Occipital lobe (tissue), 1 donor: ENCODE measurements at regions not wholly inside any gene's neighbourhood (a gene's known extent, or its start where the extent isn't known, plus 50 kb on each side); places are given as distances from the start of the nearest gene placed in this dataset.
"Not testable (repeated sequence)": the region's sequence is repeated elsewhere in the genome, so short reads cannot be mapped to it uniquely, and the experiment has no call there.

Source experiments
- DNase-seq: peaks from one replicate; lab custom pipeline; 2025; lab: John Stamatoyannopoulos, UW

DNA sequence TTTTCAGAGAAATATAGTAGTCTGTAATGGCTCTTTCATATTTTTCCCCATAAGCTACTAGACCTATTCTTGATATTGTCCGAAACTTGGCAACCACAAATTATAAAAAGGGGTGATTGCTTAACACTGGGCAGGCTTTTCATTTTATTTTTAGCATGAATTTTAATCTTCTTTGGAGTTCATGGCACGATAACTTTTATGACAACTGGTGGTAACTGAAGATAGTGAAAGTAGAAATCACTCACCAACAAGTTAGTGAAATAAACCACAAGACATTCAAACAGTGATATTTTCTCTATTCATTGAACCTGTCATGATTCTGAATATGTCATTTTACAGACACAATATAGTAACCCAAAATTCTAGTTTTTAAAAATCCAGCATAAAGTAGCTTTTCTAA is 213.9 kb downstream of the PRDM9 start:
- DNase-seq: no peak

DNA sequence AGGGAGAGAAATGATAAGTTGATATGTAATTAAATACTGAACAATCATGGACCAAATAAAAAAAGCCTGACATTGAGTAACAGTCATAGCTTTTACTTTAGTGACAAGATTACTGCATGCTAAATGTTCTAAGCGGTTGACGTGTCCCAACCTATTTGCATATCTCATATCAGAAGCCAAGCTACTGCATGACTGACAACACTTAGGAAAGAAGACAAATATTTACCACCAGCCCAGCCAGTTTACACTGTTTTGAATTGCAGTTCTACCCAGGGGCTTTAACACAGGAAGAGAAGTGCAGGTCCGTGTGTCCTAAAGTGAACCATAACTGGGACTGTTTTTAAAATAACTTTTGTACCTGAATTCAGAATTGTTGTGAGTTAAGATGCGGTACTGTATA is 219.9 kb downstream of the PRDM9 start:
- DNase-seq: no peak

DNA sequence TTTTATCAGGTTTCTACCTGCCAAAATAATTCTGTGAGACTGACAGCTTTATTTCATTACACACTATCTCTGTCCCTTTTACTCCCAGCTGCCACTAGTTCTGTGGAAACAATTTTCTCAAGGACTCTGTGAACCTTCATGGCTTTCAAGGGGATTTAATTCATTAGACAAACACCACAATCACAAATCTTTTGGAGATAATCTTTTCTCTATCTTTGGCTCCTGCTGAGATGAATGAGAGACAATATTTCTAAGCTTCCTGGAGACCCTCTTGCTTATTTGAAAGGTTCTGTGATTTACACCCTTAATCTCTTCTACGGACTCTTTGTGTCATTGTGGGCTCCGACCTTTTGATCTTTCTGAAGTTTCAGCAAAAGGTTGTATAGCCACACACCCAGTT is 222.6 kb downstream of the PRDM9 start:
- DNase-seq: no peak

DNA sequence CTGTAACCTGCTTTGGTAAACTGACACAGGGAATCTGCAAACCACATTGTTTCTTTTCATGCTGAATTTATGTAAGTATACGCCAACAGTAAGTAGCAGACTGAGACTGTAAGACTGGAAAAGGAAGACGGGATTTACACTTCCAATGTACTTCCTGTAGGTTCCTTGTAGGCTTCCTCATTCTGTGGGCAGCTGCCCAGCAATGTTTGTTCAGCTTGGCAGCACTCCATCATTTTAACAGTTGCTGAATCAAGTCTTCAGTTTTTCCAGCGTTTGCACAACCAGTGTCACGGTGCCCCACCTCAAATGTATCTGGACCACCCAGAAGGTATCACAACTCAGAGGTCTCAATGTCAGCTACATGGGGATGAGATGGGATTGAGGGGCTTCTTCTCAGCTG is 232.6 kb downstream of the PRDM9 start:
- DNase-seq: no peak

DNA sequence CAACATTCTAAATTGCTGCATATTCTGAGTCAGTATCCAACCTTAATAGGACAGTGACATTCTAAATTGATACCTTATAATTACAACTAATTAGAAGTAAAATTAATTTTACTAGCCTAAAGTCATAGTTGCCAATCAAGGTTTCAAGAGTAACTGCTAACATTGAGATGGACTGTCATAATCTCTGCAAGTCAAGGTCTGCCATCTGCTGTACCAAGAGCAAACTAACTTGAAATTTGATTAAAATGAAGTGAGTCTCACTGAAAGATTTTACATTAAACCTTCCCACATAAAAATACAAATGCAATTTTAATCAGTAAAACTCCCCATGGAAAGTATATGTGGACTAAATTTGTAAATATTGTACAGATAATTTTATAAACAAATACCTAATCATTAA is 235.3 kb downstream of the PRDM9 start:
- DNase-seq: no peak

DNA sequence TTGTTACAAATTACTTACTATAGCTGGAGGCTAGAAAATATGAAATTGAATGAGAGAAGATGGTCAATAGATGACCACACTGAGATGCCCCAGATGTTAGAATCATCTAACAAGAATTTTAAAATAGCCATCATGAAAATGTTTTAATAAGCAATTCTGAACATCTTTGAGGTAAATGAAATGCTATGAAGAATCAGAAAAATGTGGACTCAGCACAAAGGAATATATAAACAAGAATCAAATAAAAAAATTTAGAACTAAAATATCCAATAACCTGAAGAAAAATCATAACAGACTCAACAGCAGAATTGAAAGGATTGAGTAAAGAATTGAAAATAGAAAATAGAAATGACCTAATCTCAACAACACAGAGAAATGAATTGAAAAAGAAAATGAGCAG is 248.5 kb downstream of the PRDM9 start:
- DNase-seq: no peak

DNA sequence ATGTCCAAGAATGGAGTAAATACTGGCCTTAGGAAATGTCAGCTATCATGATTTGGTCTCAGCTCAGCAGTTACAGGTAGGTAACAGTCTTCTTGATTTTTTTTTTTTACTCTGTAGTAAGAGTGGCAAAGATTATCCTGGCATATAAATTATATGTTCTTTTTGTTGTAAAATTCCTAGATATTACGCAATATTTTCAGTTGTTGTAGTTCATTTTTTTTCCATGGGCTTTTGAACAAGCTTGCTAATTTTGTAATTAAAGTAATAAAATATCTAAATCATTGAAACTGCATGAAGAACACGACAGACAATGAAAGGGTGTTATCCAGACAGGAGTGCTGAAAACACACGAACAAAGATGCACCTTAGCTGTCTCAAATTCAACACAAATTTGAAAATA is 249.4 kb downstream of the PRDM9 start:
- DNase-seq: no peak

DNA sequence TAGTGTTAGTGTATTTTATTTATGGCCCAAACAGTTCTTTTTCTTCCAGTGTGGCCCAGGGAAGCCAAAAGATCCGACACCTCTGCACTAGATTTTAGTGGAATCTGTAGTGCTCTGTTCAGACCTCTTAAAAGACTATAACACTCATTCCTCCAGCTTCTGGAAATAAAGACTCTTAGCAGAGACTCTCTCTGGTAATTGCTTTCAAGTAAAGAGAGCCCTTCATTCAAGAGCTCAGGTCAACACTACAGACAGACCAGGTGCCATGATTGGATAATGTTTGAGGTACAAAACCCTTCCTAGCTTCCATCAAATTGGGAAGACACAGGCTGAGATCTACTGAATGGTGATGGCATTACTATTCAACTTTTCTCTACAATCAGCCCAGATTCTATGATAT is 255.8 kb downstream of the PRDM9 start:
- DNase-seq: no peak

DNA sequence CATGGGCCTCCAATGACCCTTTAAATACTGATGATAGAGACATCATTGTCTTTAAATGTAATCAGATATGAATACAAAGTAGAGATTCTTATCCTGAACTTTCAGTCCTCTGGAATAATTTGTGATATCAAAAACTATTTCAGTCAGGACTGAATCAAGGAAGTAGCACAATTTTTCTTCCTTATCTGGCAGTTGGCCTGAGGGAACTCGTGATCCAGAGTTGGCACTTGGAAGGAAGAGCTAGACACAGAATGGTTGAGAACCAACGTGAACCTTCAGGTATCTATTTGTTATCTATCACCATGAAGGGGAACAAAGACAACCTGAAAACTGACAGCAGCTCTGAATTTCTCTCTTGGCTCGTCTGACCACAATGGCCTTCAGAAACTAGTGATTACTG is 269.3 kb downstream of the PRDM9 start:
- no peak for DNase-seq

DNA sequence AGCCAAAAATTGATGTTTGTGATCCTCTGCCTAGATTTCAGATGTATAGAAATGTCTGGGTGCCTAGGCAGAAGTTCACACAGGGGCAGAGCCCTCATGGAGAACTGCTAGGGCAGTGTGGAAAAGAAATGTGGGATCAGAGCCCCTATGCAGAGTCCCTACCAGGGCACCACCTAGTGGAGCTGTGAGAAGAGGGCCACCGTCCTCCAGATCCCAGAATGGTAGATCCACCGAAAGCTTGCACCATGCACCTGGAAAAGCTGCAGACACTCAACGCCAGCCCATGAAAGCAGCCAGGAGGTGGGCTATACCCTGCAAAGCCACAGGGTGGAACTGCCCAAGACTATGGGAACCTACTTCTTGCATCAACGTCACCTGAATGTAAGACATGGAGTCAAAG is 292.9 kb downstream of the PRDM9 start:
- not testable (repeated sequence) for DNase-seq

DNA sequence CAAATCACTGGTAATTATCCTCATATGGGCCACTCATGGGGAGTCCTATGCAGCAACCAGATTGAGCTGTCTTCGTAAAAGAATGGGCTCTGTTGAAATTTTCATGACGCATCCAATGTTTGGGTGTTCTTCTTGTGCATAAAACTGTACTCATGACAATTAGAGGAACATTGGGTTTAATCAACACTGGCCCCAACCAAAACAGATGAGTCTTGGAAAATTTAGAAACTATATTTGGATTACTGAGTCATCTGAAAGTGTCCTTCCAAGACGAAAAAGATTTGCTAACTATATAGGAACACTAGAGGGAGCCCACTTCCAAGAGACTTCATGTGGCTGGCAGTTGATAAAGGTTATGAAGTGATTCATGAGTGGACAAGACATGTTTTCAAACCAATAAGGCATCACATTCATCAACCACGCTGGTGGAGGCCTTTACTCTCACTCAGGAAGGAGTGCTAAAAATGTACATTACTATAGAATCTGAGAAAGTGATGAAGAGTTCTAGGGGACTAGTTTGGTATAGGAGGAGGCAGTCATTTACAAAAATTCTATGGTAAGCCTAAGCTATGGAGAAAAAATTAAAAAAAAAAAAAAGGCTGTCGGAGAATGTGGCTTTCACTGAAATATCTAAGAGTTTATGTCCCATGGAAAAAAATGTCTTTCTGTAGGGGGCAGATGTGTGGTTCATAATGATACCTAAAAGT is 313.5 kb downstream of the PRDM9 start:
- no peak for DNase-seq

DNA sequence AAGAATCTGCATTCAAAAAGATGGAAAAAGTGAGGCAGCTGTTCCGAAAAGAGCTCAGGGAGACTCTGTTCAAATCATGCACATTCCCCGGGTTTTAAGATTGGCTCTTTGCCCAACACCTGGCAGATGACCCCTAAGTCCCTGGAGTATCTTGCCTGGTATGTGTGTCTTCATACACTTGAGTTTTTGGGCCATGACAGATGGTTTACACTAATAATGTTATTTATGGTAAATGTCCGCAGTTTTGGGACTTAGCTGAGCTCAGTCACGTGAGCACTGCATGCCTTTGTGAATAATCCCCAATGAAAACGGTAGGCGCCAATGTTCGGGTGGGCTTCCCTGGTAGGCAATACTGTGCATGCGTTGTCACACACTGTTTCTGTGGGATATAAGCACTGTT is 316.1 kb downstream of the PRDM9 start:
- DNase-seq: no peak

DNA sequence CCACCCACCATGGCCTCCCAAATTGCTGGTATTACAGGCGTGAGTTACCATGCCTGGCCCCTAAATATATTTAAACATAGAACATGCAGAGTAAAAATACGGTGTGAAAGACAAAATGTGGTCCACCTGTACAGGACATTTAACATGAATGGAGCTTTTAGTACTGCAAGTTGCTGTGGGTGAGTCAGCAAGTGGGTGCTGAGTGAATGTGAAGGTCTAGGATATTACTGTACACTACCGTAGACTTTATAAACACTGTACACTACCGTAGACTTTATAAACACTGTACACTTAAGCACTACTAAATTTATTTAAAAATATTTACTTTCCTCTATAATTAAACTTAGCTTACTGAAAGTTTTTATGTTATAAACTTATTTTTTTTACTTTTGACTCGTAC is 317.8 kb downstream of the PRDM9 start:
- DNase-seq: no peak

DNA sequence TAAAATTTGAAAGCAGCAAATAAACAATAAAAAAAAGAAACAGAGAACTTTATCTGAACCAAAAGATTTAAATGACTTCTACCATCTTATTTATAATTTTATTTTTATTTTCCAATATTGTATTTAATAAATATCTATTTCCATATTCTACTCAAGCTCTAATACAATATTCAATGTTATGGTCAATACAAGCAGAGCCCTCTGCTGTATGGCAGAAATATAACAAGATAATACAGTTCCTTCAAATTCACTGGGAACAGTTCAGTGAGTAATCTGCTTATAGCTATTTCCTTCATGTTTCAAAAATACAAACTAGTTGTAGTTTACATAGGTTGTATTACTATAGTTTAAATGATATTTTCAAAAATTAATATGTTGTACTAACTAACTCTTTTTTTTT is 332.7 kb downstream of the PRDM9 start:
- DNase-seq: no peak

DNA sequence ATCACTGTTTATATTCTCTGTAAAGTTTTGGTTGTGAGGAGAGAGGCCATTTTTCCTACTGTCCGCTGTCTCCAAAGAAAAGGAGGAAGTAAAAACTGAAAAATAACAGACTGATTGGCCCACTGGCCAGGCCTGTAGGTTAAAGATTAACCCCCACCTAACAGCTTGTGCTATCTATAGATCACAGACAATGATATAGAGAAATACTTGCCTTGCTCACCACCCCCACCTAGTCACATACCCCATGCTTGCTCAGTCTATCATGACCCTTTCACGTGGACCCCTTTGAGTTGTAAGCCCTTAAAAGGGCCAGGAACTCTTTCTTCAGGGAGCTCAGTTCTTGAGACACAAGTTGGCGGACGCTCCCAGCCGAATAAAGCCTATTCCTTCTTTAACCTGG is 357.4 kb downstream of the PRDM9 start:
- no peak for DNase-seq

DNA sequence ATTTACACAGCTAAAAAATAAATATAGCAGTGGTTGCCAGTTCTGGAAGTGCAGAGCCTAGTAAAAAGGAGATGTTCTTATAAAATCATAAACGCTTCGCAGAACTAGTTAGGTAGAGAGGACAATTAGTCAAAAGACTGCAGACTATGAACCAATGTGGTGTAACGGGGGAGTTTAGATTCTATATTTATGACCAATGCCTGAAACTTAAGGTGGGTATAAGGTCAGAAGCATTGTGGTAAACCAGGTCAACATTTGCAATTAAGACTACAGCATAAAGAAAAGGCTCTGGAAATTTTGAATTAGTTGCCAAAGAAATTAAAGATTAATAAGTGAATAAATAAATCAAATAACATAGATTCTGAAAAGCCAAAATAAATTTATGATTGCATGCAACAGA is 370.4 kb downstream of the PRDM9 start:
- no peak for DNase-seq

DNA sequence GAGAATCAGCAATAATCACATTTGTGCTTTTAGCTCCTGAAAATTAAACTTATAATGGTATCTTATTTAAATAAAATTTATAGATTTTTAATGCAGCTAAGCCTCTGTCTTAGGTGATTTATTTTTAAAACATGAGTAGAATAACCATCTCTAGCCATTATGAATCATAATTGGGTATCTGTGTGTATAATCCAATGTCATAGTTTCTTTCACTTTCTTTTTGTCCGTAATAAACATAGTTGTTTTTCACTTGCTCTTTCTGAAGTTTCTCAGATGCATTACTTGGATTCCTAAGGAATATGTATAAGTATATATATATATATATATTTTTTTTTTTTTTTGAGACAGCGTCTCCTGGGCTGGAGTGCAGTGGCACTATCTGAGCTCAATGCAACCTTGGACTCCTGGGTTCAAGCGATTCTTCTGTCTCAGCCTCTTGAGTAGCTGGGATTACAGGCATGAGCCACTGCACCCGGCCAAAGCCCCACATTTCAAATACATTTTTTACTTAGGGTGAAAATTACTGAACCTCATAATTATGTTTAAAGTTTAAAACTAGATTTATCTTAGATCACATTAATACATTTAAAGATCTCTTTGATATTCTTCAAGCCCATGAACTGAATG is 377.1 kb downstream of the PRDM9 start:
- no peak for DNase-seq

DNA sequence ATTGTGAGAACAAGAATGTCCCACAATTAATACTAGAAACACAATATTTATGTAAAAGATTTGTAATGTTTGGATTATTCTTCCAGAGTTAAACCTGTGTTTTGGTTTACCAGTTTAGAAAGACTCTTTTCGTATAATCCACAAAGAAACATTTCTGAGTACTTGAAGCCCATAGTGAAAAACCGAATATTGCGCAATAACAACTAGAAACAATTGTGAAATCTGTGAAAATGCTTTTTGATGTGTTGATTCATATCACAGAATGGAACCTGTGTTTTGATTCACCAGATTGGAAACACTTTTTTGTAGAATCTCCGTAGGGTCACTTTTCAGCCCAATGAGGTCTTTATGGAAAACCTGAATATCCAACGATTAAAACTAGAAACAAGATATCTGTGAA is 386.2 kb downstream of the PRDM9 start:
- DNase-seq: no peak

DNA sequence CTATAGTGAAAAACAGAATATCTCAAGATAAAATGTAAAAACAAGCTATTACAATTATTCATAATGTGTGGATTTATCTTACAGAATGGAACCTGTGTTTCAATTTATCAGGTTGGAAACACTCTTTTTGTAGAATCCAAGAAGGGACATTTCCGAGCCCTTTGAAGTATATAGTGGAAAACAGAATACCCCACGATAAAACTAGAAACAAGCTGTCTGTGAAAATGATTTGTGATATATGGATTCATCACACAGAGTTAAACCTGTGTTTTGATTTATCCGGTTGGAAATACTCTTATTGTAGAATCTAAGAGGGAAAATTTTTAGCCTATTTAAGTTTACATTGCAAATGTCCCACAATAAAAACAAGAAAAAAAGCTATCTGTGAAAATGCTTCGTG is 388.2 kb downstream of the PRDM9 start:
- DNase-seq: no peak

DNA sequence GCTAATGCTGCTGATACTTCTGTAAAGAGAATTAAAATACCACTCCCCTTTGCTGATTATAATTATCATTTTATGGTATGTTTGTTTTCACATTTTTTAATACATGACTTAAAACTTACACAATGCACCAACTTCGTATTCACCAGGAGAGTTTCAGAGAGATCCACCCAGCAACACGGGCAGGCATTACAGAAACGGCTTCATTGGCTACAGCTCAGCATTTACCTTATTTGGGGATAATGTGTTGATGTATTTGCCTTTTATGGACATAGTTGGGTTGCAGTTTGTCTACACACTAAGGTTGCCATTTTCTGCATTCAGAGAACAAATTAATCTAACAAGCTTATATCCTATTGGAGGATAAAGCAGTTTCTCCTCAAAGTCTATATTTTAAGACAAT is 423.6 kb downstream of the PRDM9 start:
- DNase-seq: no peak

DNA sequence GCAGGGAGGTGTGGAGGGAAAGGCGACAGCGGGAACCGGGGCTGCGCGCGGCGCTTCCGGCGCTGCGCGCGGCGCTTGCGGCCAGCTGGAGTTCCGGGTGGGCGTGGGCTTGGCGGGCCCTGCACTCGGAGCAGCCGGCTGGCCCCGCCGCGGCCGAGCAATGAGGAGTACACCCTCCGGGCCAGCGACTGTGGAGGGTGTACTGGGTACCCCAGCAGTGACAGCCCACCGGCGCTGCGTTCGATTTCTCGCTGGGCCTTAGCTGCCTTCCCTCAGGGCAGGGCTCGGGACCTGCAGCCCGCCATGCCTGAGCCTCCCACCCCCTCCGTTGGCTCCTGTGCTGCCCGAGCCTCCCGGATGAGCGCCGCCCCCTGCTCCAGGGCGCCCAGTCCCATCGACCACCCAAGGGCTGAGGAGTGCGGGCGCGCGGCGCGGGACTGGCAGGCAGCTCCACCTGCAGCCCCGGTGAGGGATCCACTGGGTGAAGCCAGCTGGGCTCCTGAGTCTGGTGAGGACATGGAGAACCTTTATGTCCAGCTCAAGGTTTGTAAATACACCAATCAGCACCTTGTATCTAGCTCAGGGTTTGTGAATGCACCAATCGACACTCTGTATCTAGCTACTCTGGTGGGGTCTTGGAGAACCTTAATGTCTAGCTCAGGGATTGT is 444.0 kb downstream of the PRDM9 start:
- not testable (repeated sequence) for DNase-seq

DNA sequence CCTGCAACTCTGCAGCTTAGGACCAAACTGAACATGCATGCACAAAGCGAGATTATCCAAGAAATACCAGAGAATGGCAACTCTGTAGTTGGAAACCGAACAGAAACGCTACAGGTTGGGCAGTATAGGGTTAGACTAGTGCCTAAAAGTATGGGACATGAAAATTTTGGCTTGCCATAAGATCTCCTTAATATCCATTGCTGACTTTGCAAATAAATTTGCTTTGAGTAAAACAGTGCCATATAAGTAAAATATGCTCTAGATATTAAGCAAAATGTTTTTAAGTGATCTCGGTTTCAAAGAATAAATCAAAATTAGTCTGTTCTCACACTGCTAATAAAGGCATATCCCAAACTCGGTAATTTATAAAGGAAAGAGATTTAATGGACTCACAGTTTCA is 456.0 kb downstream of the PRDM9 start:
- no peak for DNase-seq

DNA sequence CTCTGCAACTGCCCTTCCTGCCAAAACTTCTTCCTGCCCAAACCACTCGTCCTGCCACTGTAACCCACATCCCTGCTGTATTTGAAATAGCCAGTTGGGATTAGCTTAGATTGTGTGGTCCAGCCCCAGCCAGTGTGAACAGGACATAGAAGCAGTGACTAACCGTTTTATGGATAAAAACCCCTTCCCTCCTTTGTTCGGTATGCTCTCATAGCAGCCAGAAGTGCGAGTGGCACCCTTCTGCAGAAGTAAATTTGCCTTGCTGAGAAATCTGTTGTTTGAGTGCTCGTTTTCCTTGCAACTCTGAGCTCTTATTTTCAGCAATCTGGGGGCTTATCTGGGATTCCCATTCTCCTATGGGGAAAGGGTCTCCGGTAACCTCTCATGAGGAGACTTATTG is 470.0 kb downstream of the PRDM9 start:
- DNase-seq: no peak
